HFFc6 (cell line): ENCODE measurements at regions not wholly inside any gene's neighbourhood (a gene's known extent, or its start where the extent isn't known, plus 50 kb on each side); places are given as distances from the start of the nearest gene placed in this dataset.
A peak's percentile ranks its signal among the peaks of the same experiment; 100 is the strongest.

Source experiments
- DNase-seq: peaks from one replicate; pipeline ENCODE4 v3.0.0-alpha.2; 2018
- H3K27ac Mint-ChIP-seq: 2 replicates; pipeline ENCODE4 v1.8.0; 2020; ENCODE audit warnings: mild to moderate bottlenecking, mixed read lengths
- H3K27me3 Mint-ChIP-seq: 2 replicates; pipeline ENCODE4 v1.8.0; 2021; ENCODE audit warnings: mild to moderate bottlenecking, moderate library complexity, mixed read lengths; ENCODE audit not compliant: insufficient read depth
- H3K36me3 Mint-ChIP-seq: 2 replicates; pipeline ENCODE4 v1.8.0; 2021; ENCODE audit warnings: low read depth, mixed read lengths
- H3K4me1 Mint-ChIP-seq: 2 replicates; pipeline ENCODE4 v1.8.0; 2020; ENCODE audit warnings: low read depth, mixed read lengths
- H3K4me3 Mint-ChIP-seq: 2 replicates; pipeline ENCODE4 v1.8.0; 2020; ENCODE audit warnings: mild to moderate bottlenecking, moderate library complexity, mixed read lengths
- H3K9me3 Mint-ChIP-seq: 2 replicates; pipeline ENCODE4 v1.8.0; 2020; ENCODE audit warnings: mild to moderate bottlenecking, mixed read lengths
- CTCF ChIP-seq: fragments of 200-600 bp; sonication (generic); IDR thresholded peaks from 2 replicates; pipeline ENCODE4 v1.5.0; 2021; ENCODE audit warnings: antibody characterized with exemption, mild to moderate bottlenecking

- H3K27ac Mint-ChIP-seq: 0 out of 2 replicates have a peak overlapping the region, but pooled peaks have one; percentile 56
- H3K4me1 Mint-ChIP-seq: peaks cover 13% of the 10 kb centered on the region; the same call in 1 of the 2 replicates
- DNase-seq: peak; percentile 13
- 0 out of 2 replicates have a peak, but pooled peaks cover 1% of the 10 kb centered on the region for H3K27me3 Mint-ChIP-seq
- H3K36me3 Mint-ChIP-seq: no peaks in the 10 kb centered on the region
- no peak for TF ChIP-seq CTCF
- peaks cover 48% of the 10 kb centered on the region for H3K9me3 Mint-ChIP-seq
- no peak overlapping the region; the same call in 1 of the 2 replicates for H3K4me3 Mint-ChIP-seq
Measured at GRCh38 chr13:87999240-87999700, 328.1 kb downstream of the SLITRK5 start.

DNA sequence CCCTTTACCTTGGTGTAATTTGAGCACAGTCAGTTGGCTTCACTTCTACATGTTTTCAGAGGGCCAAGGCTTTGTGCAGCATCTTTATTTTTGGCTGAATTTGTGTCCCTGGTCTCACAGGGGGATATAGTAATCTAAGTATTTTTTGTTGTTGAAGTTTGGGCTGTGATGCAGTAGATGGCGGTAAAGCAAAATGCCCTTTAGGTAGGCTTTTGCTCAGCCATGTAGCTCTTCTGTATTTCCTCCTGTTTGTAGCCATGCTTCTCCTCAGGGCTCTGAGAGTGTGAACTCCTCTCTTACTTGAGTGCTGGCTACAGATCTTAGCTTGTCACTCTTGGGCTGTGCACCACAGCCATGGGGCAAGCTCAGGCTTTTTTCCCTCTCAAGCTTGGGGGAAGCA is 328.6 kb downstream of the SLITRK5 start:
- H3K9me3 Mint-ChIP-seq: peaks cover 54% of the 10 kb centered on the region
- no peak overlapping the region; the same call in 1 of the 2 replicates for H3K27ac Mint-ChIP-seq
- 0 out of 2 replicates have a peak, but pooled peaks cover 1% of the 10 kb centered on the region for H3K27me3 Mint-ChIP-seq
- no peaks in the 10 kb centered on the region for H3K36me3 Mint-ChIP-seq
- peaks cover 13% of the 10 kb centered on the region; the same call in 1 of the 2 replicates for H3K4me1 Mint-ChIP-seq
- peak overlapping the region; percentile 43 for H3K4me3 Mint-ChIP-seq
- no peak for TF ChIP-seq CTCF
- DNase-seq: no peak

DNA sequence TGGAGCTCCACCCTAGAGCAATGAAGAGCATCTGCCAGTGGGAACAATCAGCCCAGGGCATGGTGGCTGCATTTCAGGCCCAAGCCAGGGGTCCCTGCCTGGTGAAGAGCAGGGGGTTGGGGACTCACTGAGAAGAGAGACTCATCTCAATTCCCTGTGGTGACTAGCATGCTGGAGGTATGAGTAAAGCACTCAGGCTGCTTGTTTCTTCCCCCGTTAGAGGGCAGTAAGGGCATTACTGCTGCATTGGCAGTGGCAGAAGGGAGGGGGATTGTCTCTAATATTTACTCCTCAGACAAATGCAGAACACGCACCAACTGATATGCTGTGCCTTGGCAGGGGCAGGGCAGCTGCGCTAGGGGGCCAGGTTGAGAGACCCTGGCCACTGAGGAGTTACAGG is 329.1 kb downstream of the SLITRK5 start:
- H3K27ac Mint-ChIP-seq: no peak overlapping the region; the same call in 1 of the 2 replicates
- DNase-seq: no peak

GRCh38 chr13:88000787-88001186 is 329.6 kb downstream of the SLITRK5 start:
- TF ChIP-seq CTCF: no peak
- 0 out of 2 replicates have a peak, but pooled peaks cover 1% of the 10 kb centered on the region for H3K27me3 Mint-ChIP-seq
- DNase-seq: no peak
- H3K4me3 Mint-ChIP-seq: no peak overlapping the region
- no peaks in the 10 kb centered on the region for H3K36me3 Mint-ChIP-seq
- H3K4me1 Mint-ChIP-seq: peaks cover 13% of the 10 kb centered on the region; the same call in 1 of the 2 replicates
- no peak overlapping the region for H3K27ac Mint-ChIP-seq
- H3K9me3 Mint-ChIP-seq: peaks cover 57% of the 10 kb centered on the region

More for the DNA sequence above, 329.1 kb downstream of the SLITRK5 start:
- Mint-ChIP-seq H3K4me3 (no peak overlapping the region), H3K9me3 (peaks cover 57% of the 10 kb centered on the region), H3K36me3 (no peaks in the 10 kb centered on the region), H3K4me1 (peaks cover 13% of the 10 kb centered on the region; the same call in 1 of the 2 replicates), H3K27me3 (0 out of 2 replicates have a peak, but pooled peaks cover 1% of the 10 kb centered on the region)
- no peak for TF ChIP-seq CTCF

DNA sequence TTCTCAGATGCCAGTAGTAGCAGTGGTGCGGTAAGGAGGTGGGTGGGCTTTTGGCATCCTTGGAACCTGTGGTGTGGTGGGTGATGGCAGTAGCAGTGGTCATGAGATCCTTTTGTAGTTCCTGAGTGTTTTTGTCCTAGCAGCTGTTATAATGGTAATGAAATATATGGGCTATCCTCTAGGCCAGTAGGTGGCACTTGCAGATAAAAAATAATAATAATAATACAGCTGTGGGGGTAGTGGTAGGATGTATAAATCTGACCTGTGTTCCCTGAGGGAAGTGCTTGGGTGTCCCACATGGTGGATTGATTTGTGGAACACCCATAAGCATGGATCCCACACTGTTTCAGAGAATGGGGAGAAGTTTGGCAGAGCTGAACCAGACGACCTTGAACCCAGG is 334.0 kb downstream of the SLITRK5 start:
- Mint-ChIP-seq H3K36me3 (no peaks in the 10 kb centered on the region), H3K4me1 (no peaks in the 10 kb centered on the region; the same call in 1 of the 2 replicates), H3K9me3 (peaks cover 33% of the 10 kb centered on the region), H3K4me3 (no peak overlapping the region), H3K27me3 (no peaks in the 10 kb centered on the region), H3K27ac (no peak overlapping the region)
- DNase-seq: no peak
- TF ChIP-seq CTCF: no peak
